WTC11 (cell line): ENCODE measurements at regions not wholly inside any gene's neighbourhood (a gene's known extent, or its start where the extent isn't known, plus 50 kb on each side); places are given as distances from the start of the nearest gene placed in this dataset.
"Not testable (repeated sequence)": the region's sequence is repeated elsewhere in the genome, so short reads cannot be mapped to it uniquely, and the experiment has no call there.

Source experiments
- ATAC-seq: fragments of 200-7000 bp; cut with Tn5 transposase; 2 replicates; pipeline ENCODE4 v1.10.0; 2021; ENCODE audit warnings: mild to moderate bottlenecking, moderate library complexity
- CTCF ChIA-PET: fragments of 300-600 bp; sonication (Branson Sonifier 250); formaldehyde crosslinking; loops from one replicate; lab custom pipeline; 2021; ENCODE audit warnings: antibody characterized with exemption; lab: Charles Lee
- POLR2A ChIA-PET: fragments of 350-600 bp; sonication (Branson Sonifier 250); formaldehyde crosslinking; loops from one replicate; lab custom pipeline; 2021; ENCODE audit warnings: antibody characterized with exemption; lab: Charles Lee
- DNase-seq: peaks from one replicate; pipeline ENCODE4 v3.0.0; 2021; ENCODE audit warnings: low spot score
- H3K27ac Mint-ChIP-seq: 2 replicates; pipeline ENCODE4 v1.8.0; 2021; ENCODE audit warnings: mixed read lengths
- H3K27me3 Mint-ChIP-seq: 2 replicates; pipeline ENCODE4 v1.8.0; 2021; ENCODE audit warnings: low read depth, mild to moderate bottlenecking, moderate library complexity, mixed read lengths
- H3K36me3 Mint-ChIP-seq: 2 replicates; pipeline ENCODE4 v1.8.0; 2021; ENCODE audit warnings: mixed read lengths
- H3K4me1 Mint-ChIP-seq: 2 replicates; pipeline ENCODE4 v1.8.0; 2022; ENCODE audit warnings: mixed read lengths
- H3K4me3 Mint-ChIP-seq: 2 replicates; pipeline ENCODE4 v1.8.0; 2021; ENCODE audit warnings: mild to moderate bottlenecking, moderate library complexity, mixed read lengths
- H3K9me3 Mint-ChIP-seq: 2 replicates; pipeline ENCODE4 v1.8.0; 2021; ENCODE audit warnings: mixed read lengths
- ETV6 ChIP-seq: sonication (generic); formaldehyde crosslinking; IDR thresholded peaks from 2 replicates; pipeline ENCODE4 v1.8.1; 2022; ENCODE audit warnings: mild to moderate bottlenecking, missing genetic modification reagents
- HMGA2 ChIP-seq: fragments of 250-450 bp; sonication (Bioruptor Pico); IDR thresholded peaks from 2 replicates; pipeline ENCODE4 v1.4.0; 2021; ENCODE audit warnings: mild to moderate bottlenecking, moderate library complexity
- MXD4 ChIP-seq: fragments of 250-450 bp; sonication (Bioruptor Pico); IDR thresholded peaks from 2 replicates; pipeline ENCODE4 v1.8.0; 2021; ENCODE audit warnings: mild to moderate bottlenecking, moderate library complexity, borderline replicate concordance
- NR3C1 ChIP-seq: sonication (generic); formaldehyde crosslinking; conservative IDR thresholded peaks from 2 replicates; pipeline ENCODE4 v1.8.1; 2023; ENCODE audit warnings: low read depth, mild to moderate bottlenecking, missing genetic modification reagents
- SOX15 ChIP-seq: fragments of 250-450 bp; sonication (Bioruptor Pico); IDR thresholded peaks from 2 replicates; pipeline ENCODE4 v1.9.0; 2021; ENCODE audit warnings: mild to moderate bottlenecking
- TEAD4 ChIP-seq: sonication (generic); formaldehyde crosslinking; IDR thresholded peaks from 2 replicates; pipeline ENCODE4 v1.8.0; 2022; ENCODE audit warnings: mild to moderate bottlenecking, missing genetic modification reagents
- ZNF219 ChIP-seq: sonication (generic); formaldehyde crosslinking; IDR thresholded peaks from 2 replicates; pipeline ENCODE4 v1.8.0; 2023; ENCODE audit warnings: missing genetic modification reagents, mild to moderate bottlenecking, borderline replicate concordance
- ZNF263 ChIP-seq: sonication (generic); formaldehyde crosslinking; IDR thresholded peaks from 2 replicates; pipeline ENCODE4 v1.8.1; 2022; ENCODE audit warnings: low read depth, mild to moderate bottlenecking, moderate library complexity, missing genetic modification reagents
- ZNF396 ChIP-seq: fragments of 250-450 bp; sonication (Bioruptor Pico); IDR thresholded peaks from 2 replicates; pipeline ENCODE4 v1.8.0; 2021; ENCODE audit warnings: mild to moderate bottlenecking, moderate library complexity, borderline replicate concordance
- ZNF423 ChIP-seq: fragments of 250-450 bp; sonication (Bioruptor Pico); IDR thresholded peaks from 2 replicates; pipeline ENCODE4 v2.1.2; 2022; ENCODE audit warnings: mild to moderate bottlenecking, moderate library complexity
- TF ChIP-seq, protein P1 (sequence below): sonication (generic); formaldehyde crosslinking; IDR thresholded peaks from 2 replicates; pipeline ENCODE4 v1.8.1; 2023; ENCODE audit warnings: mild to moderate bottlenecking, missing genetic modification reagents
- TF ChIP-seq, protein P2 (sequence below): sonication (generic); formaldehyde crosslinking; IDR thresholded peaks from 2 replicates; pipeline ENCODE4 v1.8.1; 2022; ENCODE audit warnings: low read depth, missing genetic modification reagents, borderline replicate concordance
- TF ChIP-seq, protein P3 (sequence below): sonication (generic); formaldehyde crosslinking; IDR thresholded peaks from 2 replicates; pipeline ENCODE4 v1.8.0; 2022; ENCODE audit warnings: mild to moderate bottlenecking, missing genetic modification reagents
- TF ChIP-seq, protein P4 (sequence below): sonication (generic); formaldehyde crosslinking; IDR thresholded peaks from 2 replicates; pipeline ENCODE4 v1.8.0; 2022; ENCODE audit warnings: mild to moderate bottlenecking, missing genetic modification reagents
- TF ChIP-seq, protein P5 (sequence below): sonication (generic); formaldehyde crosslinking; IDR thresholded peaks from 2 replicates; pipeline ENCODE4 v1.8.0; 2023; ENCODE audit warnings: missing genetic modification reagents, mild to moderate bottlenecking, borderline replicate concordance

DNA sequence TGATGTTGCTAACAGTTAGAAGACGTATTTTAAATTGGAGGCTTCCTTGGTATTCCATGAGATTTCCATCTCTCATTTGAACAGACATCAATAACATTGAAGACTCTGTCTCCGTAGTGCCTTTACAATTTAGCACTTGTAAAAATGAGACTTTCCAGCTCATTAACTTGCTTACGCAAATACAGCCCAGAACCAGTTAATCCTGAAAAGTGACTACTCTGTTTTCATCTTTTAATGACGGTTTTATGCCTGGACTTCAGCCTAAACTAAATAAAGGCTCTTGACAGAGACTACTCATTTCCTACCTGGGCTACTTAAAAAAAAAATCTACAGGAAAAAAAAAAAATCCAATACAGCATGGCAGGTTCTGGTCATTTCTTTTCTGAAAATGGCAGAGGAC is 148.6 kb downstream of the LRATD1 start:
- TF ChIP-seq, protein P1, sequence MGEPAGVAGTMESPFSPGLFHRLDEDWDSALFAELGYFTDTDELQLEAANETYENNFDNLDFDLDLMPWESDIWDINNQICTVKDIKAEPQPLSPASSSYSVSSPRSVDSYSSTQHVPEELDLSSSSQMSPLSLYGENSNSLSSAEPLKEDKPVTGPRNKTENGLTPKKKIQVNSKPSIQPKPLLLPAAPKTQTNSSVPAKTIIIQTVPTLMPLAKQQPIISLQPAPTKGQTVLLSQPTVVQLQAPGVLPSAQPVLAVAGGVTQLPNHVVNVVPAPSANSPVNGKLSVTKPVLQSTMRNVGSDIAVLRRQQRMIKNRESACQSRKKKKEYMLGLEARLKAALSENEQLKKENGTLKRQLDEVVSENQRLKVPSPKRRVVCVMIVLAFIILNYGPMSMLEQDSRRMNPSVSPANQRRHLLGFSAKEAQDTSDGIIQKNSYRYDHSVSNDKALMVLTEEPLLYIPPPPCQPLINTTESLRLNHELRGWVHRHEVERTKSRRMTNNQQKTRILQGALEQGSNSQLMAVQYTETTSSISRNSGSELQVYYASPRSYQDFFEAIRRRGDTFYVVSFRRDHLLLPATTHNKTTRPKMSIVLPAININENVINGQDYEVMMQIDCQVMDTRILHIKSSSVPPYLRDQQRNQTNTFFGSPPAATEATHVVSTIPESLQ (CRISPR knock-in tag), result no peak
- no peak for TF ChIP-seq MXD4 (CRISPR knock-in tag)
- TF ChIP-seq ZNF396 (CRISPR knock-in tag), result no peak
- TF ChIP-seq SOX15, result no peak
- no peak for TF ChIP-seq ZNF219
- TF ChIP-seq ZNF263 (CRISPR knock-in tag), result no peak
- TF ChIP-seq, protein P2, sequence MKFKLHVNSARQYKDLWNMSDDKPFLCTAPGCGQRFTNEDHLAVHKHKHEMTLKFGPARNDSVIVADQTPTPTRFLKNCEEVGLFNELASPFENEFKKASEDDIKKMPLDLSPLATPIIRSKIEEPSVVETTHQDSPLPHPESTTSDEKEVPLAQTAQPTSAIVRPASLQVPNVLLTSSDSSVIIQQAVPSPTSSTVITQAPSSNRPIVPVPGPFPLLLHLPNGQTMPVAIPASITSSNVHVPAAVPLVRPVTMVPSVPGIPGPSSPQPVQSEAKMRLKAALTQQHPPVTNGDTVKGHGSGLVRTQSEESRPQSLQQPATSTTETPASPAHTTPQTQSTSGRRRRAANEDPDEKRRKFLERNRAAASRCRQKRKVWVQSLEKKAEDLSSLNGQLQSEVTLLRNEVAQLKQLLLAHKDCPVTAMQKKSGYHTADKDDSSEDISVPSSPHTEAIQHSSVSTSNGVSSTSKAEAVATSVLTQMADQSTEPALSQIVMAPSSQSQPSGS (CRISPR knock-in tag), result no peak
- no peak for TF ChIP-seq NR3C1 (CRISPR knock-in tag)
- TF ChIP-seq, protein P3, sequence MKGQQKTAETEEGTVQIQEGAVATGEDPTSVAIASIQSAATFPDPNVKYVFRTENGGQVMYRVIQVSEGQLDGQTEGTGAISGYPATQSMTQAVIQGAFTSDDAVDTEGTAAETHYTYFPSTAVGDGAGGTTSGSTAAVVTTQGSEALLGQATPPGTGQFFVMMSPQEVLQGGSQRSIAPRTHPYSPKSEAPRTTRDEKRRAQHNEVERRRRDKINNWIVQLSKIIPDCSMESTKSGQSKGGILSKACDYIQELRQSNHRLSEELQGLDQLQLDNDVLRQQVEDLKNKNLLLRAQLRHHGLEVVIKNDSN (CRISPR knock-in tag), result no peak
- TF ChIP-seq ZNF423 (CRISPR knock-in tag), result no peak
- TF ChIP-seq TEAD4, result no peak
- no peak for TF ChIP-seq HMGA2 (CRISPR knock-in tag)
- TF ChIP-seq, protein P4, sequence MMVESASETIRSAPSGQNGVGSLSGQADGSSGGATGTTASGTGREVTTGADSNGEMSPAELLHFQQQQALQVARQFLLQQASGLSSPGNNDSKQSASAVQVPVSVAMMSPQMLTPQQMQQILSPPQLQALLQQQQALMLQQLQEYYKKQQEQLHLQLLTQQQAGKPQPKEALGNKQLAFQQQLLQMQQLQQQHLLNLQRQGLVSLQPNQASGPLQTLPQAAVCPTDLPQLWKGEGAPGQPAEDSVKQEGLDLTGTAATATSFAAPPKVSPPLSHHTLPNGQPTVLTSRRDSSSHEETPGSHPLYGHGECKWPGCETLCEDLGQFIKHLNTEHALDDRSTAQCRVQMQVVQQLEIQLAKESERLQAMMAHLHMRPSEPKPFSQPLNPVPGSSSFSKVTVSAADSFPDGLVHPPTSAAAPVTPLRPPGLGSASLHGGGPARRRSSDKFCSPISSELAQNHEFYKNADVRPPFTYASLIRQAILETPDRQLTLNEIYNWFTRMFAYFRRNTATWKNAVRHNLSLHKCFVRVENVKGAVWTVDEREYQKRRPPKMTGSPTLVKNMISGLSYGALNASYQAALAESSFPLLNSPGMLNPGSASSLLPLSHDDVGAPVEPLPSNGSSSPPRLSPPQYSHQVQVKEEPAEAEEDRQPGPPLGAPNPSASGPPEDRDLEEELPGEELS (CRISPR knock-in tag), result no peak
- no peak for TF ChIP-seq ETV6 (CRISPR knock-in tag)
- TF ChIP-seq, protein P5, sequence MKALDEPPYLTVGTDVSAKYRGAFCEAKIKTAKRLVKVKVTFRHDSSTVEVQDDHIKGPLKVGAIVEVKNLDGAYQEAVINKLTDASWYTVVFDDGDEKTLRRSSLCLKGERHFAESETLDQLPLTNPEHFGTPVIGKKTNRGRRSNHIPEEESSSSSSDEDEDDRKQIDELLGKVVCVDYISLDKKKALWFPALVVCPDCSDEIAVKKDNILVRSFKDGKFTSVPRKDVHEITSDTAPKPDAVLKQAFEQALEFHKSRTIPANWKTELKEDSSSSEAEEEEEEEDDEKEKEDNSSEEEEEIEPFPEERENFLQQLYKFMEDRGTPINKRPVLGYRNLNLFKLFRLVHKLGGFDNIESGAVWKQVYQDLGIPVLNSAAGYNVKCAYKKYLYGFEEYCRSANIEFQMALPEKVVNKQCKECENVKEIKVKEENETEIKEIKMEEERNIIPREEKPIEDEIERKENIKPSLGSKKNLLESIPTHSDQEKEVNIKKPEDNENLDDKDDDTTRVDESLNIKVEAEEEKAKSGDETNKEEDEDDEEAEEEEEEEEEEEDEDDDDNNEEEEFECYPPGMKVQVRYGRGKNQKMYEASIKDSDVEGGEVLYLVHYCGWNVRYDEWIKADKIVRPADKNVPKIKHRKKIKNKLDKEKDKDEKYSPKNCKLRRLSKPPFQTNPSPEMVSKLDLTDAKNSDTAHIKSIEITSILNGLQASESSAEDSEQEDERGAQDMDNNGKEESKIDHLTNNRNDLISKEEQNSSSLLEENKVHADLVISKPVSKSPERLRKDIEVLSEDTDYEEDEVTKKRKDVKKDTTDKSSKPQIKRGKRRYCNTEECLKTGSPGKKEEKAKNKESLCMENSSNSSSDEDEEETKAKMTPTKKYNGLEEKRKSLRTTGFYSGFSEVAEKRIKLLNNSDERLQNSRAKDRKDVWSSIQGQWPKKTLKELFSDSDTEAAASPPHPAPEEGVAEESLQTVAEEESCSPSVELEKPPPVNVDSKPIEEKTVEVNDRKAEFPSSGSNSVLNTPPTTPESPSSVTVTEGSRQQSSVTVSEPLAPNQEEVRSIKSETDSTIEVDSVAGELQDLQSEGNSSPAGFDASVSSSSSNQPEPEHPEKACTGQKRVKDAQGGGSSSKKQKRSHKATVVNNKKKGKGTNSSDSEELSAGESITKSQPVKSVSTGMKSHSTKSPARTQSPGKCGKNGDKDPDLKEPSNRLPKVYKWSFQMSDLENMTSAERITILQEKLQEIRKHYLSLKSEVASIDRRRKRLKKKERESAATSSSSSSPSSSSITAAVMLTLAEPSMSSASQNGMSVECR (CRISPR knock-in tag), result no peak
- no peak overlapping the region for H3K27ac Mint-ChIP-seq
- ATAC-seq, result no peak

DNA sequence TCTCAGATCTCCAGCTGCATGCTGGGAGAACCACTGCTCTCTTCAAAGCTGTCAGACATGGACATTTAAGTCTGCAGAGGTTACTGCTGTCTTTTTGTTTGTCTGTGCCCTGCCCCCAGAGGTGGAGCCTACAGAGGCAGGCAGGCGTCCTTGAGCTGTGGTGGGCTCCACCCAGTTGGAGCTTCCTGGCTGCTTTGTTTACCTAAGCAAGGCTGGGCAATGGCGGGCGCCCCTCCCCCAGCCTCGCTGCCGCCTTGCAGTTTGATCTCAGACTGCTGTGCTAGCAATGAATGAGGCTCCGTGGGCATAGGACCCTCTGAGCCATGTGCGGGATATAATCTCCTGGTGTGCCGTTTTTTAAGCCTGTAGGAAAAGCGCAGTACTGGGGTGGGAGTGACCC is 156.3 kb downstream of the LRATD1 start:
- POLR2A ChIA-PET, DNase-seq, H3K27me3 Mint-ChIP-seq, ATAC-seq, CTCF ChIA-PET, H3K4me3 Mint-ChIP-seq, H3K4me1 Mint-ChIP-seq, H3K27ac Mint-ChIP-seq: not testable (repeated sequence)
- H3K36me3 Mint-ChIP-seq, result peaks cover 24% of the 10 kb centered on the region
- H3K9me3 Mint-ChIP-seq, result peaks cover 33% of the 10 kb centered on the region

More for the DNA sequence above, 148.6 kb downstream of the LRATD1 start:
- POLR2A ChIA-PET, result no interaction called here
- DNase-seq, result no peak
- Mint-ChIP-seq H3K4me1 (peaks cover 3% of the 10 kb centered on the region; the same call in 1 of the 2 replicates), H3K4me3 (no peak overlapping the region), H3K9me3 (peaks cover 10% of the 10 kb centered on the region), H3K36me3 (no peaks in the 10 kb centered on the region), H3K27me3 (no peaks in the 10 kb centered on the region; the same call in 1 of the 2 replicates)
- CTCF ChIA-PET, result no interaction called here
